HG03097 (cell line): ENCODE measurements at regions not wholly inside any gene's neighbourhood (a gene's known extent, or its start where the extent isn't known, plus 50 kb on each side); places are given as distances from the start of the nearest gene placed in this dataset.
"Not testable (repeated sequence)": the region's sequence is repeated elsewhere in the genome, so short reads cannot be mapped to it uniquely, and the experiment has no call there.

ENCODE experiments used
- ATAC-seq: cut with Tn5 transposase; IDR thresholded peaks from one replicate; pipeline ENCODE4 v1.9.1; 2021; ENCODE audit not compliant: unreplicated experiment, low FRiP score

DNA sequence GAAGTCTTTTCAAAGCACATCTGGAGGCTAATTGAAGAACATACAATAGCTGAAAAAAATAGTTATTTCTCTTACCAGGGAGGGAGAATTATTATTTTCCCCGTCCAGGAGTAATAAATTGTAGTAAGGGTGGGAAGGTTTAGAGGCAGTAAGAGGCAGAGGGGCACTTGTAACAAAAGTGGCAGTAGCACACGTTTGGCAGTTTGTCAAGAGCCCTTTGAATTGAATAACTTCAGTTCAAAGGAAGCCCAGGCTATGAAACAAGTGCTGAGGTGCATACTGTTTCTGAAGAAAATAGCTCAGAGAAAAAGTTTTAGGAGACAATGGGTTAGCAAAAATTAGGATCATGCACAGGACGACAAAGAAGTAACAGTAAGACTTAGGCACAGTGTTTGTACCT lies 451.3 kb downstream of the LRRC70 start:
- ATAC-seq, result no peak

DNA sequence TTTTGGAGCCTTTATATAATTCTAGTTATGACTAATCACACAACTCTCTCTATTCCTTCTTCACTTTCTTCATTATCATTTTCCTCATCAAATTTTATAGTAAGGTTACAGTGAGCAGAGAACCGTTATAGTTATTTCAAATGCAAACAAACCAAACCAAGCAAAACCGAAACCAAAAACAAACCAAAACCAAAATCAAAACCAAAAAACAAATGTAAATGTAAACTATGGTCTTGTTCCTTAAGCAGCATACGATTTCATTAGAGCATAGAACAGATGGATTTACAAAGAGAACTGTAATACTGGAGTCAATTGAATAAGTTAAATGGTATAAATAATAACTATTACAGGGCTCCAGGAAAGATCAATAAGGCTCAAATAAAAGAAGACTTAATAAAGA lies 447.1 kb downstream of the LRRC70 start:
- ATAC-seq, result no peak

DNA sequence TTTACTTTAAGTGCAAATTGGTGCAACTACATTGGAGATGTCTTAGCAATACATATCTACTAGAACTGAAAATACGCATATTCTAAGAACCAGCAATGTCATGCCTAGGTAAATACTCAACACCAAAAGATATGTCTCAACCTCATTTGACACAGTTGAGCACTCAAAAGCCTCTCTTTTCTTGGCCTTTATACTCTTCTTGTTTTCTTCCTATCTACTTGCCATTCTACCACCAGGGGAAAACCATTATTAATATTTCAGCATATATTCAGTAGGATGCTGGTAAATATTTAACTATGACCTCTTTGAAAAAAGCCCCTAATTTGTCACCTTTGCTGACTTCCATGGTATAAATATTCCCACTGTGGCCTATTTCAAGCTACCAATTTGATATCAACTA lies 443.8 kb downstream of the LRRC70 start:
- ATAC-seq, result no peak

DNA sequence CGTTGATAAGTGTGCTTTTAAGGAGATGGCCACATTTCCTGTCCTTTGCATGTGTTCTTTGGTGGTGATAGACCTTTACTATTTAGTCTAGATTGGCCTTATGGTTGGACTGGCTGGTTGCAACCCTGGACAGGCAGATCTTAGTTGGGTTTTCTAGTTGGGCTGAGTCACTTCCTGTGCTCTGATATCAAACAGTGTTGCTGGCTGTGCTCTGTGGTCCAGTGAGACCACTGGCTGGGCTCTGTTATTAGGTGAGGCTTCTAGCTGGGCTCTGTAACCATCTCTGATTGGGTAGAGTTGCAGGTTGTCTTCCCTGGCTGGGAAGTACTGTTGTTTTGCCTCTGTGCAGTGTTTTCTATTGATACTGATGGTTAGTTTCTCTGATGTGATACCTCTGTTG lies 432.5 kb downstream of the LRRC70 start:
- ATAC-seq, result no peak

DNA sequence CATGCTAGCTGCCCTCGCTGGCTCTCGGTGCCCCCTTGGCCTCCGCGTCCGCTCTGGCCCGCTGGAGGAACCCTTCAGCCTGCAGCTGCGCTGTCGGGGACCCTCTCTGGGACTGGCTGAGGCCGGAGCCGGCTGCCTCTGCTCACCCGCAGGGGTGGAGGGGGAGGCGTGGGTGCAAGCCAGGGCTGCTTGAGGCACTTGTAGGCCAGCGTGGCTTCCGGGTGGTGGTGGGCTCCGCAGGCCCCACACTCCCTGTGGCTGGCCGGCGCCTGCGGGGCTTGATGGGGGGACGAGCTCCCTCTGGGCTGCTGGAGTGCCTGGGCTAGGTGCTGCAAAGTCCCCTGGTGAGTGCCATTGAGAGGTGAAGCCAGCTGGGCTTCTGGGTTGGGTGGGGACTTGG lies 429.6 kb downstream of the LRRC70 start:
- ATAC-seq, result no peak

DNA sequence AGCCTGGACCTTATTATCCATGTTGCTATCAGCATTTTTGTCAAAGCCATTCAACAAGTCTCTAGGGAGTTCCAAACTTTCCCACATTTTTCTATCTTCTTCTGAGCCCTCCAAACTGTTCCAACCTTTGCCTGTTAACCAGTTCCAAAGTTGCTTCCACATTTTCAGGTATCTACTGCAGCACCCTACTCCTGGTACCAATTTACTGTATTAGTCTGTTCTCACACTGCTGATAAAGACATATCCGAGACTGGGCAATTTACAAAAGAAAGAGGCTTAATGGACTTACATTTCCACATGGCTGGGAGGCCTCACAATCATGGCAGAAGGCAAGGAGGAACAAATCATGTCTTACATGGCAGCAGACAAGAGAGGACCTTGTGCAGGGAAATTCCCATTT lies 416.2 kb downstream of the LRRC70 start:
- ATAC-seq, result not testable (repeated sequence)

DNA sequence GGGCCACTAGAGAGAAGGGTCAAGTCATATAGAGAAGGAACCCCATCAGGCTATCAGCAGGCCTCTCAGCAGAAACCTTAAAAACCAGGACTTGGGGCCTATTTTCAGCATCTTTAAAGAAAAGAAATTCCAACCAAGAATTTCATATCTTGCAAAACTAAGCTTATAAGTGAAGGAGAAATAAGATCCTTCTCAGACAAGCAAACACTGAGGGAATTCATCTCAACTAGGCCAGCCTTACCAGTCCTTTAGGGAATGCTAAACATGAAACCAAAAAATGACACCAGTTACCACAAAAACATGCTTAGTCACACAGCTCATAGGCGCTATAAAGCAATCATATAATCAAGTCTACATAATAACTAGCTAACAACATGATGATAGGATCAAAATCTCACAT lies 407.1 kb downstream of the LRRC70 start:
- ATAC-seq, result no peak

DNA sequence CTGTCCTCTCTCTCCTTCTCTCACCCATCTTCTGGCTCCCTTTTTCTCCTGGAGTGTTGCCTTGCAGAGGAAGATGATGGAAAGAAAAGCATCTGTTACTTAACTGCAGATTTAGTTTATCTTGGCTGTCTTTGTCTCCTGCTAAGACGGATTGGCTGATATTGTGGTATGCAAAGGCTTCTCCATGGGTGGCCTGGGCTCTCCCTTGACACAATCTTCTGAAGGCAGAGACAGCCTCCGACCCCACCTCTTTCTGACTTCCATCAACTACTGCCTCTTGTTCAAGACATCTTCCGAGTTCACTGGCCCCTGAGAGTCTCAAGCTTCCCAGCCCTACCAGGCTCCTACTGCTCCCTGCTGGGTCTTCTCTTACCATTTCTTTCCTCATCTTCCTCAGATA lies 403.7 kb downstream of the LRRC70 start:
- no peak for ATAC-seq

DNA sequence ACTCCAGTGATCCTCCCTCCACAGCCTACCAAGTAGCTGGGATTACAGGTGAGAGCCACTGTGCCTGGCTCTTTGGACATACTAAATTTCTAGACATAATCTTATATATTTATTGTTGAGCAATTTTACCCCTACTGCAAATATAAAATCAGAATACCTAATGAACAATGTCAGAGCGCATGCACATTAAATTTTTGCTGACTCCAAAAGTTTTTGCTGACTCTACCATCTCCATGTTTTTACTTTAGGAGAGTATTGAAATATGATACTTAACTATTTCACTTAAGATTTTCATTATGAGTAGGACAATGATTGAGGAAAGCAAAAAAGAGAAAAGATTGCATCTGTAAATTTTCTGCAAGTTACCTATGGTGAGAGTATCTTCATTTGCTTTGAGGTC lies 402.3 kb downstream of the LRRC70 start:
- no peak for ATAC-seq

DNA sequence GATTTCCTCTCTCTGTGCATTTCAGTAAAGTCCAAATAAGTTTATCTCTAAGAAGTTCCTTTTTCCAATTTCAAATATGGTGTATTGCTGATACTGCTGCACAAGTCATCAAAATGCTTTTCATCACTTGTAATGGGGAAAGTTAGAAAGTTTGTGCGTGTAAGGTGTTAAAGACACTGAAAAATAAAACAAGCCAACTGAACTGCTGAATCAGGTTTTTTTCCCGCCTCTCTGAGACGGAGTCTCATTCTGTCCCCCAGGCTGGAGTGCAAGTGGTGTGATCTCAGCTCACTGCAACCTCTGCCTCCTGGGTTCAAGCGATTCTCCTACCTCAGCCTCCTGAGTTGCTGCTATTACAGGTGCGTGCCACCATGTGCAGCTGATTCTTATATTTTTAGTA lies 400.9 kb downstream of the LRRC70 start:
- no peak for ATAC-seq

DNA sequence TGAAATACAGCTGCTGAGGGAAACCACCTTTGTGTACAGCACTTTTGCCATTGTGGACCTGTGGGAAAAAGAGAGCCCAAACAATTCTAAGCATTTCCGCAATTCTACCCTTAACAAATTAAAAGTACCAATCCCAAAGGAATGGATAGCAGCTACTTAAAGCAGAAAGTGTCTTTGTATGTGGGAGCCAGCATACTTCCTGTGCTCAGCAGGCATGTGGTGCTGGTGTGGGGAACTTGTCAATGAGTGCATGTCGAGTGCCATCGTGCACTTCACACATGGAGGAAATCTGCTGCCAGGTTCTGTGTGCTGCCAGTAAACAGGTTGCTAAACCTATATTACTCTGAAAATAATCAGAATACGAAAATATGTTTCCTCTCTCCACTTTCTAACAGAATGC lies 399.0 kb downstream of the LRRC70 start:
- no peak for ATAC-seq

DNA sequence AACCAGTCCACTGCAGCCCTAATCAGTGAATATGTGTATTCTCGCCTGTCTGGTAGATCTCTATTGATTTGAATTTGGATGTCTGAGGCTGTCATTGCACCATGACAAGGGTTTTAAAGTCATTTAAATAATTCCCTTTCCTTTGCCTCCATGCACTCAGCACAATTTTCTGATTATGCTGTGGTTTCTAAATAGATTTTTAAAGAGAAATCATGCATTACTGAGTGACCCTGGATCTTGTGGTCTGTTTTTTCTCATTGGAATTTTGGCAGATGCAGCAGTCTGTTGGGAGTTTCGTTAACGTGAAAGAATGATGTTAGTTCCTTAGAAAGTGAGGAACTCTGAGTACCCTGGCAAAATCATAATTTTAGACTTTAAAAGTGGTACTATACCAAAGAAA lies 396.0 kb downstream of the LRRC70 start:
- ATAC-seq, result no peak

DNA sequence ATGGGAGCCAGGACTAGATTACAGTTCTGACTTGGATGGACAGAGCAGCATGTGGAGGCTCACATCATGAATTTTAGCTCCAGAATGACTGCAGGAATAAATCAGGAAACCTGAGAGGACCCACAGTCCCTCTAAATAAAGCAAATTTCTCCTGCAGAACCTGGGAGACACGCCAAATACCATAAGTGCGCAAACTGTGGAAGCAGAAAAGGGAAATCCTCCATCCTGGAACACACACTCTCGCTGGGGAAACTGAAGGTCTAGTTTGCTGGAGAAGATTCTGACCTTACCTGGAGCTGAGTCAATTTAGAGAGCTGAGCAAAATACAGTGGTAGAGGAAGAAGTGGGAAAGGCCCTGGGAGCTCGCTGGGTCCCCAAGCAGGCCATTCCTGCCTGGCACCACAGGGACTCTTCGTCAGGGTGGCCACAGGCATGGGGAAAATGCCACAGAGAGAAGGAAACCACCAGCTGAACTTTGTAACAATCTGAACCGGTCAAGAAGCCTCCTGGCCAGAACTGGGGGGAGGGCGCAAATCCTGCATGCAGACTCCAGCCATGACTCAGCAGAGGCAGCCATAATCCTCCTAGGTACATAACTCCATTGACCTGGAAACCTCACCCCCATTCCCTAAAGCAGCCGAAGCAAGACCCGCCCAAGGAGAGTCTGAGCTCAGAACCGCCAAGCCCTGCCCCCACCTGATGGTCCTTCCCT lies 390.9 kb downstream of the LRRC70 start:
- no peak for ATAC-seq

DNA sequence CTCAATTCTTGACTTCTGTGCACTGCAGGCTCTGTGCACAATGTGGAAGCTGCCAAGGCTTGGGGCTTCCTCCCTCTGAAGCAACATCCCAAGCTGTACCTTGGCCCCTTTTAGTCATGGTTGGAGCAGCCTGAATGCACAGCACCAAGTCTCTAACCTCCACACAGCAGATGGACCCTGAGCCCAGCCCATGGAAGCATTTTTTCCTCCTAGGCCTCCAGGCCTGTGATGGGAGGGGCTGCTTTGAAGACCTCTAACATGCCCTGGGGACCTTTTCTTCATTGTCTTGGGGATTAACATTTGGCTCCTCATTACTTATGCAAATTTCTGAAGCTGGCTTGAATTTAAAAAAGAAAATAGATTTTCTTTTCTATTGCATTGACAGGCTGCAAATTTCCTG lies 385.8 kb downstream of the LRRC70 start:
- ATAC-seq, result no peak

DNA sequence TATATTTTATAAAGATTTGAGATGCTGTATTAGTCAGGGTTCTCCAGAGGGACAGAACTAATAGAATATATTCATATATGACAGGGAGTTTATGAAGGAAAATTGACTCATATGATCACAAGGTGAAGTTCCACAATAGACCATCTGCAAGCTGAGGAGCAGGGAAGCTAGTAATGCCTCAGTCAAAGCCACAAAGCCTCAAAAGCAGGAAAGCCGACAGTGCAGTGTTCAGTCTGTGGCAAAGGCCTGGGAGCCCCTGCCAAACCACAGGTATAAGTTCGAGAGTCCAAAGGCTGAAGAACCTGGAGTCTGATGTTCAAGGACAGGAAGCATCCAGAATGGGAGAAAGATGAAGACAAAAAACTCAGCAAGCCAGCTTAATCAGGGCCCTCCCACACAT lies 382.2 kb downstream of the LRRC70 start:
- ATAC-seq, result no peak

DNA sequence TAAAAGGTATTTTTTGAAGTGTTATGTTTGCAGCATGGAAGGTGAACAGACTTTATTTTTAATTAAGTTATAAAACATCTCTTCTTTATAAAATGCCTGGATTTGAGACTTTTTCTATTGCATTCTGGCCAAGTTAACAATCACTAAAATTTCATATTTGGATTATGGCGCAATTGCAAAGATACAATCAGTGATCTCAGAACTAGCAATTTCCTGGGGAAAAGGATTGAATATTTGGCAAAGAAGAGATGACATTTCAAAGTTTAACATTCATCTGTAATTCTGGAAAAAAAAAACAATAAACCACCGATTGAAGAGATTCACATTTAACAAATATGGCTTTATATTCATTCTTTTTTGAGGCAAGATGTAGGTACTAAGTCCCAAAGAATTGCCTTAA lies 378.0 kb downstream of the LRRC70 start:
- no peak for ATAC-seq

DNA sequence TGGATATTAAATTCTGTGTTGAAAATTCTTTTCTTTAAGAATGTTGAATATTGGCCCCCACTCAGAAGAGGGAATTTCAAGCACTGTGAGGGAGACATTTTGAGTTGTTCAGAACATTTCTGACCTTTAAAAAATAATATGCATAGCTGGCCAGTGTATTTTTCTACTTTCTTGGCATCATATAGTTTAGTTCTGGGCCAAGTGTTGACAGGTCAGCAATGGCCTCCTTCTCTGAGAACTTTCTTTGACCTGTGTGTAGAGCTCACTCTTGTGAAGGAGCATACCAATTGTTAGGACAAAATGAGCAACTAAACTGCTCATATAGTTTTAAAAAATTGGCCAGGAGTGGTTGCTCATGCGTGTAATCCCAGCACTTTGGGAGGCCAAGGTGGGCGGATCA lies 376.0 kb downstream of the LRRC70 start:
- ATAC-seq, result no peak

DNA sequence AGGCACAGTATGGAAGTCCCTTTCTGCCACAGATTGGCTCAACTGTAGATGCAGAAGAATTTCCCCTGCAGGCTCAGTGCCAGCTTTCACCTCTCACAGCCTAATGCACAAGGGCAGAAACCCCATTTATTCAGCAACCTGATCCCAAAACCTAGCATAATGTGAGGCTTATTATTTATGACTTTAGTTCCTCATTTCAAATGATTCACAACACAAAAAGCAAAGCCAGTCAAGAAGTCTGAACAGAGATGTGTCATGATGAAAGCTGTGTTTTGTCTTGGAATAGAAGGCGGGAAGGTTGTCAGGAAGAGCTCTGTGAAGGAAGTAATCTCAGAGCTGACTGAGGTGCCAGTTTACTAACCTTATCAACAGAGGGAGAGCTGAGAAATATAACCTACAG lies 369.7 kb downstream of the LRRC70 start:
- no peak for ATAC-seq

DNA sequence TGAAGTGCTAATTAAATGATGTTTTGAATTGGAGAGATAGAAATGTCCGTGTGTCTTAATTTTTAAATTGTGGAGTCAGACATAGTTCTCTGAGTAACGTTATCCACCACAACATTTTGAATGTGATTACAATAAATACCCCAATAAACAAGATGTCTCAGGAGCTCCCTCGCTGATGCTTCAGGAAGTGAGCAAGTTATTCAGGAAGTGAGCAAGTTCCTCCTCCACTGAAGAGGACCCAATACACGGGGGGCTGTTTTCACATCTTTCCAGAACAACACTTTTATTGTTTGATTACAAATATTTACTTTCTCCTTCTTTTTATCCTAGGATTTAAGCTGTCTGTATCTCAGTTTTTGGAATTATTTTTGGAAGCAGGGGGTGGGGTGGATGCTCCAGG lies 363.8 kb downstream of the LRRC70 start:
- no peak for ATAC-seq

DNA sequence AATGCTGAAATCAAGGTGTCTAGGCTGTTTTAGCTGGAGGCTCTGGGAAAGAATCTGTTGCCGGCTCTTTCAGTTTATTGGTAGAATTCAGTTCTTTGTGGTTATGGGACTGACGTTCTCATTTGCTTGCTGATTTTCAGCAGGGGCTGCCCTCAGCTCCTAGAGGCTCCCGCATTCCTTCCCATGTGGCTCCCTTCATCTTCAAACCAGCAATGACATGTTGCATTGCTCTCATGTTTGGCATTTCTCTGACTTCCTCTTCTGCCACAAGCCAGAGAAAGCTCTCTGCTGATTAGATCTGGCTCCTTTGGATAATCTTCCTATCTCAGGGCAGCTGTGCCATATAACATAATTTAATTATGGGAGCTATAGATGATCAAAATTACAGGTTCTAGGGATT lies 360.3 kb downstream of the LRRC70 start:
- ATAC-seq, result no peak

DNA sequence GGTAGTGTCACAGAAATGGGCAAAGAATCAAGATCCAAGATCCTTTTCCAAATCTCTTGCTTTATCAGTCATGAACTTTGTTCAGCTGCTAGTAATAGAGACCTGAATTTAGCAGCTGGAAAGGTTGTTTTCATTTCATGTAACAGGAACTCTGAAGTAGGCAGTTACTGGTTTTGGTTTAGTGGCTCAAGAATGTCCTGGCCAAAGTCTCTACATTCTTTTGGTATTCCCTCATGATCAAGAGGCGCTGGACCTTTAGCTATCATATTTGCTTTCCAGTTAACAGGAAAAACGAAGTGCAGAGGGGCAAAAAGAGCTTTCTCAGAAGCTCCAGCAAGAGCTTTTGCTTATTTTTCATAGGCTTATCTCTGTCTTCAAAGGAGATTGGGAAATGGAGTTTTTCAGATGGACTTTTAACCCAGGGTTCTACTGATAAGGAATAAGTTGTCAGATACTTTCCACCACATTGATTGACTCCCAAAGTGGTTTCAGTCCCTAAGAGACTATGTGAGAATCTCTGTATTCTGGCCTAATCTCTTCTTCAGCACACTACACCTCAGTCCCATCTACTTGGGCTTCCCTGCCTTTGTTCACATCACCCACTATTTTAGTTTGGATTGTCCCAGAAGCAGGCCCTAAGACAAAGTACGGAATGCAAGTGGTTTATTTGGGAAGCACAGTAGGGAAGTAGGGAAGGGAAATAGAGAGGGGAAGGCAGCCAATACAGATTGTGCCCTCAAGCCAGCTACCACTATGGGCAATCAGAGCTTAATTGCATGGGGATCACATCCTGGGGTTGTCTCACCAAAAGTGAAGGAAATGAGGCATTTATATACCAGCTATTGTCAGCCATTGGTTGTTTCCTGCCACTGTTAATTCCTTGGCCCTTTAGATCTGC lies 359.3 kb downstream of the LRRC70 start:
- ATAC-seq, result no peak

DNA sequence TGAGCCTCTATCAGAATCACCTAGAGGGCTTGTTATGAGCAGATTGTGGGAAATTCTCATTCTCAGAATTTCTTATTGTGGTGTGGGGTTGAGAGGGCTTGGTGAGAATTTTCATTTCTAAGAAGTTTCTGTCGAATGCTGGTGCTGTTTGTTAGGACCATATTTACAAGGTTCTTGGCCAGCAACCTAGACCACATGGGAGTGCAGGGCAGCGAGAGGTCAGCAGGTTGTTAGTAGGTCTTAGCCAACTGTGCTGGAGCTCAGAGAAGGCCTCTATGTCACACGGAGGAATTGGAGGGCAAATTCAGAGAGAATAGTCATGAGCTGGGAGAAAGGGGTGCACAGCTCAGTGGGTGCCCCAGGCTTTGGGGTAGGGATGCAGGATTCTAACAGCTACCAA lies 357.0 kb downstream of the LRRC70 start:
- ATAC-seq, result no peak
